ENCODE measurements at regions not wholly inside any gene's neighbourhood (a gene's known extent, or its start where the extent isn't known, plus 50 kb on each side); places are given as distances from the start of the nearest gene placed in this dataset.
"Not testable (repeated sequence)": the region's sequence is repeated elsewhere in the genome, so short reads cannot be mapped to it uniquely, and the experiment has no call there.

DNA sequence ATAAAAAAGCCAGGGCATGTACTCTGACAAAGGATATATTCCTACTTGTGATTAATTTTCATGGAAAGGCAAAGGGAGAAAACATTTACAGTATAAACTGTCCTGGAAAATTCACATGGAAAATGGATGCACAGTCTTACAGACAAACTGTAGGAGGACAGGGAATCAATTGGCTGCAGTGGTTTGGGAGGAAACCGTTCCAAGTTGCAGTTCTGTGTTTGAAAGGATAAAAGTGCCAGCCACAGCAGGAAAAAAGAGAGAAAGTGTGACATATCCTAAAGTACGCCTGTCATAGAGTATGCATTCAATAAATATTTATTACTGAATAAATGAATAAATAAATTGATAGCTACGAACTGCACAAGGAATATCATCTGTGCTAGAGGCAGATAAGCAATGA, 462.9 kb downstream of the RAB38 start:
- H3K9me3 Mint-ChIP-seq = no peaks in the 10 kb centered on the region
- no peak for DNase-seq
- ChIA-PET CTCF (no interaction called here), POLR2A (no interaction called here)
- no peaks in the 10 kb centered on the region for H3K27me3 Mint-ChIP-seq
- H3K4me3 Mint-ChIP-seq = no peak overlapping the region
- H3K27ac Mint-ChIP-seq = no peak overlapping the region
- no peaks in the 10 kb centered on the region for H3K36me3 Mint-ChIP-seq (ENCODE audit: low read depth)
- H3K4me1 Mint-ChIP-seq = no peaks in the 10 kb centered on the region

DNA sequence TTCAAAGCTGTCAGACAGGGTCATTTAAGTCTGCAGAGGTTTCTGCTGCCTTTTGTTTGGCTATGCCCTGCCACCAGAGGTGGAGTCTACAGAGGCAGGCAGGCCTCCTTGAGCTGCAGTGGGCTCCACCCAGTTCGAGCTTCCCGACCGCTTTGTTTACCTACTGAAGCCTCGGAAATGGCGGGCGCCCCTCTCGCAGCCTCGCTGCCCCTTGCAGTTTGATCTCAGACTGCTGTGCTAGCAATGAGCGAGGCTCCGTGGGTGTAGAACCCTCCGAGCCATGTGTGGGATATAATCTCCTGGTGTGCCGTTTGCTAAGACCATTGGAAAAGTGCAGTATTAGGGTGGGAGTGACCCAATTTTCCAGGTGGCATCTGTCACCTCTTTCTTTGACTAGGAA, 471.7 kb downstream of the RAB38 start:
- H3K4me3 Mint-ChIP-seq; H3K27me3 Mint-ChIP-seq; CTCF ChIA-PET; H3K27ac Mint-ChIP-seq; POLR2A ChIA-PET; H3K4me1 Mint-ChIP-seq; DNase-seq; H3K36me3 Mint-ChIP-seq (ENCODE audit: low read depth); H3K9me3 Mint-ChIP-seq: not testable (repeated sequence)

DNA sequence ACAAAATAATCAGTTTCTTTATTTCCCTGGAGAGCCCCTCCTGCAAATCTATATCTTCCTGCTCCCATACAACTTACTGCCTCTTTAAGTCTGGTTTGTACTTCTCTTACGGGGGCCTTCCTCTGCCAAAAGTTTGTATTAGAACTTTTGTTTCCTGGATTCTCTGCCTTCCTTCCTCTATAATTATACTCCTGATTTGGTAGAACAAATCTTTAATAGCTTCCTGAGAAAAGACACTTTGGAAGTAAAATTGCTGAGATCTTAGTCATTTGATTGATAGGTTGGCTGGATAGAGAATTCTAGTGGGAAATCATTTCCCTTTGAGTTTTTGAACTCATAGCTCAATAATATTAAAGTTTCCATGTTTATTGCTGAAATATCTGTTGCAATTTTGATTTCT, 499.2 kb downstream of the RAB38 start:
- Mint-ChIP-seq H3K4me3 (no peak overlapping the region), H3K9me3 (peaks cover 3% of the 10 kb centered on the region), H3K27ac (no peak overlapping the region), H3K27me3 (no peaks in the 10 kb centered on the region), H3K36me3 (ENCODE audit: low read depth) (no peaks in the 10 kb centered on the region), H3K4me1 (no peaks in the 10 kb centered on the region)
- ChIA-PET CTCF (no interaction called here), POLR2A (no interaction called here)
- DNase-seq = no peak

- no peaks in the 10 kb centered on the region for H3K9me3 Mint-ChIP-seq
- no peak overlapping the region for H3K4me3 Mint-ChIP-seq
- ChIA-PET POLR2A (no interaction called here), CTCF (no interaction called here)
- no peaks in the 10 kb centered on the region for H3K4me1 Mint-ChIP-seq
- no peaks in the 10 kb centered on the region for H3K36me3 Mint-ChIP-seq (ENCODE audit: low read depth)
- H3K27ac Mint-ChIP-seq = no peak overlapping the region
- H3K27me3 Mint-ChIP-seq = no peaks in the 10 kb centered on the region
- DNase-seq = no peak
Measured at GRCh38 chr11:87666730-87667129, 508.5 kb downstream of the RAB38 start.

- H3K36me3 Mint-ChIP-seq (ENCODE audit: low read depth) = no peaks in the 10 kb centered on the region
- H3K4me1 Mint-ChIP-seq = no peaks in the 10 kb centered on the region
- H3K27me3 Mint-ChIP-seq = no peaks in the 10 kb centered on the region
- H3K27ac Mint-ChIP-seq = no peak overlapping the region
- no peak for DNase-seq
- no peak overlapping the region for H3K4me3 Mint-ChIP-seq
- CTCF ChIA-PET = no interaction called here
- POLR2A ChIA-PET = no interaction called here
- H3K9me3 Mint-ChIP-seq = no peaks in the 10 kb centered on the region
Measured at GRCh38 chr11:87662287-87662686, 513.0 kb downstream of the RAB38 start.

DNA sequence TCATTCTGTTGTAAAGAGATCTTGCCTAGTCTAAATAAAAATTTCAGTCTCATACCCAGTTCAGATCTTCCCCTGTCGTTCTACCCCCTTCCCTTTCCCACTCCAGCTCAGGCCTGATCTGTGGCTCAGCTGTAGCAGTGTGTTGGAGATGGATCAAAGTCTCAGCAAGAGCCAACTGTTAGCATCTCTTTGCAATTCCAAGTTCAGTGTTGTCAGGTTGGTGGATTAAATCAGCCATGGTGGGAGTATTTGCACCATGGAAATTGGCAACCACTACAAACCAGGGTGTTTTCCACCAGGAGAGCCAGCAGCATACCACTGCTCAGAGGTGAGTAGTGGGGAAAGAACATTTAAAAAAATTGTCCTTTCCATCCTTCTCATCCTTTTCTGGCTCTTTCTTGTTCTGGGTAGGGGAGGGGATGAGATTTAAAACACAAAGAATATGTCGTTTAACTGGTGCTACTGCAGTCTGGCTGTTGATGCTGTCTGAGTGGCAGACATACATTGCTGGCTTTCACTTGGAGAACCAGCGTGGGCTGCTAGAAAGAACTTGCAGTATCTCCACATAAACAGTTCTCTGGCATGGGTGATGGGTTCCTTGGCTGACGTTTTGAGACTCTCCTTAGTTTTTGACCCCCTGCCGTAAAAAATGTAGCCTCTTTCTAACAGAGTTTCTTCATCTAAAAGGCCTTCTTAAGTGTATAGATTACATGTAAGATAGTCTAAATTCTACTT, 514.1 kb downstream of the RAB38 start:
- H3K4me3 Mint-ChIP-seq = no peak overlapping the region
- no peak overlapping the region for H3K27ac Mint-ChIP-seq
- no peaks in the 10 kb centered on the region for H3K36me3 Mint-ChIP-seq (ENCODE audit: low read depth)
- CTCF ChIA-PET = no interaction called here
- H3K27me3 Mint-ChIP-seq = no peaks in the 10 kb centered on the region
- H3K9me3 Mint-ChIP-seq = no peaks in the 10 kb centered on the region
- no peaks in the 10 kb centered on the region for H3K4me1 Mint-ChIP-seq
- POLR2A ChIA-PET = no interaction called here
- DNase-seq = no peak

GRCh38 chr11:87659807-87660206, 515.4 kb downstream of the RAB38 start:
- no peak for DNase-seq
- ChIA-PET POLR2A (no interaction called here), CTCF (no interaction called here)
- Mint-ChIP-seq H3K36me3 (ENCODE audit: low read depth) (no peaks in the 10 kb centered on the region), H3K4me1 (no peaks in the 10 kb centered on the region), H3K9me3 (no peaks in the 10 kb centered on the region), H3K27ac (no peak overlapping the region), H3K4me3 (no peak overlapping the region), H3K27me3 (no peaks in the 10 kb centered on the region)

GRCh38 chr11:87645626-87646025, 529.6 kb downstream of the RAB38 start:
- Mint-ChIP-seq H3K27me3 (no peaks in the 10 kb centered on the region), H3K4me1 (no peaks in the 10 kb centered on the region), H3K27ac (no peak overlapping the region), H3K4me3 (no peak overlapping the region), H3K36me3 (ENCODE audit: low read depth) (no peaks in the 10 kb centered on the region), H3K9me3 (peaks cover 1% of the 10 kb centered on the region)
- ChIA-PET CTCF (no interaction called here), POLR2A (no interaction called here)
- DNase-seq = no peak

DNA sequence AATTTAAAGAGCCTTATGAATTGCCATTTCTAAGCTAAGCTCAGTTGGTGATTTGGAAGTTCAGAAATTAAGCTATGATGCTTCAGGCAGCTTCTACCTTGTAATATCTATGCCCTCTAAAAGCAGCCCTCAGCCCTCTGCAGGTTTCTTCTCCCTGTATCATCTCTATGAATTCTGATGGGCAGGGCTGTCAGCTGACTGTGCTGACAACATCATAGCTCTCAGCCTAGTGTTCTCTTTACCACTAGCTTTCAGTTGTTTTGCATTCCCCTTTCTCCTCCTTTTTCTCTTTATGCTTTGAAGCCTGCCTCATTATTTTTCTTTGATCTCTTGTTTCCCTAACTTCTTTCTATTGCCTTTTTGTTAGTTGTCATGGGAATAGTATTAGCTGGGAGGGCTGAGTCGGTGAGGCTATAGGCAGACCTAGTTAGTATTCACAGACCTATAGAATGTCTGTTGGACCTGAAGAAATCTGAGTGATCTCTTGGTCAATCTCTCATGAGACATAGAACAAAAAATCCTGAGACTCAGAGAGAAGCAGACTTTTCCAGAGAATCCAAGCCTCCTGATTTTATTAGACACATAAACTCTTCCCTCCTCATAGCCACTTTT, 535.4 kb downstream of the RAB38 start:
- POLR2A ChIA-PET = no interaction called here
- no peaks in the 10 kb centered on the region for H3K4me1 Mint-ChIP-seq
- no peak overlapping the region for H3K27ac Mint-ChIP-seq
- DNase-seq = no peak
- CTCF ChIA-PET = no interaction called here
- no peaks in the 10 kb centered on the region for H3K36me3 Mint-ChIP-seq (ENCODE audit: low read depth)
- no peaks in the 10 kb centered on the region for H3K27me3 Mint-ChIP-seq
- H3K4me3 Mint-ChIP-seq = no peak overlapping the region
- no peaks in the 10 kb centered on the region for H3K9me3 Mint-ChIP-seq

GRCh38 chr11:87635001-87635400, 540.2 kb downstream of the RAB38 start:
- H3K36me3 Mint-ChIP-seq (ENCODE audit: low read depth) = no peaks in the 10 kb centered on the region
- CTCF ChIA-PET = no interaction called here
- no peak overlapping the region for H3K4me3 Mint-ChIP-seq
- no peak for DNase-seq
- no peaks in the 10 kb centered on the region for H3K9me3 Mint-ChIP-seq
- POLR2A ChIA-PET = no interaction called here
- no peaks in the 10 kb centered on the region for H3K27me3 Mint-ChIP-seq
- H3K4me1 Mint-ChIP-seq = no peaks in the 10 kb centered on the region
- no peak overlapping the region for H3K27ac Mint-ChIP-seq

GRCh38 chr11:87634331-87634730, 540.9 kb downstream of the RAB38 start:
- no peaks in the 10 kb centered on the region for H3K27me3 Mint-ChIP-seq
- H3K4me3 Mint-ChIP-seq = no peak overlapping the region
- POLR2A ChIA-PET = no interaction called here
- no peaks in the 10 kb centered on the region for H3K36me3 Mint-ChIP-seq (ENCODE audit: low read depth)
- no peaks in the 10 kb centered on the region for H3K4me1 Mint-ChIP-seq
- DNase-seq = no peak
- H3K27ac Mint-ChIP-seq = no peak overlapping the region
- CTCF ChIA-PET = no interaction called here
- peaks cover 1% of the 10 kb centered on the region for H3K9me3 Mint-ChIP-seq

- Mint-ChIP-seq H3K9me3 (peaks cover 6% of the 10 kb centered on the region), H3K4me1 (no peaks in the 10 kb centered on the region), H3K36me3 (ENCODE audit: low read depth) (no peaks in the 10 kb centered on the region), H3K4me3 (no peak overlapping the region), H3K27ac (no peak overlapping the region), H3K27me3 (no peaks in the 10 kb centered on the region)
- POLR2A ChIA-PET = no interaction called here
- DNase-seq = no peak
- CTCF ChIA-PET = no interaction called here
Measured at GRCh38 chr11:87628957-87629356, 546.3 kb downstream of the RAB38 start.

GRCh38 chr11:87628026-87628580, 547.1 kb downstream of the RAB38 start:
- POLR2A ChIA-PET = no interaction called here
- H3K4me1 Mint-ChIP-seq = no peaks in the 10 kb centered on the region
- CTCF ChIA-PET = no interaction called here
- H3K4me3 Mint-ChIP-seq = no peak overlapping the region
- no peak for DNase-seq
- H3K9me3 Mint-ChIP-seq = peaks cover 6% of the 10 kb centered on the region
- H3K27me3 Mint-ChIP-seq = no peaks in the 10 kb centered on the region
- no peak overlapping the region for H3K27ac Mint-ChIP-seq
- no peaks in the 10 kb centered on the region for H3K36me3 Mint-ChIP-seq (ENCODE audit: low read depth)

DNA sequence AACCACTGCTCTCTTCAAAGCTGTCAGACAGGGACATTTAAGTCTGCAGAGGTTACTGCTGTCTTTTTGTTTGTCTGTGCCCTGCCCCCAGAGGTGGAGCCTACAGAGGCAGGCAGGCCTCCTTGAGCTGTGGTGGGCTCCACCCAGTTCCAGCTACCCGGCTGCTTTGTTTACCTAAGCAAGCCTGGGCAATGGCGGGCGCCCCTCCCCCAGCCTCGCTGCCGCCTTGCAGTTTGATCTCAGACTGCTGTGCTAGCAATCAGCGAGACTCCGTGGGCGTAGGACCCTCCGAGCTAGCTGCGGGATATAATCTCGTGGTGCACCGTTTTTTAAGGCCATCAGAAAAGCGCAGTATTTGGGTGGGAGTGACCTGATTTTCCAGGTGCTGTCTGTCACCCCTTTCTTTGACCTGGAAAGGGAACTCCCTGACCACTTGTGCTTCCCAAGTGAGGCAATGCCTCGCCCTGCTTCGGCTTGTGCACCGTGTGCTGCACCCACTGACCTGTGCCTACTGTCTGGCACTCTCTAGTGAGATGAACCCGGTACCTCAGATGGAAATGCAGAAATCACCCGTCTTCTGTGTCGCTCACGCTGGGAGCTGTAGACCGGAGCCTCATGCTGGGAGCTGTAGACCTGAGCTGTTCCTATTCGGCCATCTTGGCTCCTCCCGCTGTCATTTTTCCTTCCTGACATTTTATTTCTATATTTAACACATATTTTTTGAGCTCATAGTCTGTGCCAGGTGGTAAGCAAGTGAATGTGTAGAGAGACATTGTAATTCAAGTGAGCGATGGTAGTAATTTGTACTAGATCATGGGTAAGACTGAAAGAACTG, 551.5 kb downstream of the RAB38 start:
- H3K27me3 Mint-ChIP-seq; H3K36me3 Mint-ChIP-seq (ENCODE audit: low read depth); POLR2A ChIA-PET; H3K27ac Mint-ChIP-seq; DNase-seq; H3K9me3 Mint-ChIP-seq; CTCF ChIA-PET; H3K4me3 Mint-ChIP-seq; H3K4me1 Mint-ChIP-seq: not testable (repeated sequence)
